K562 (cell line): ENCODE measurements at regions not wholly inside any gene's neighbourhood (a gene's known extent, or its start where the extent isn't known, plus 50 kb on each side); places are given as distances from the start of the nearest gene placed in this dataset.

Source experiments
- ATAC-seq: fragments of 200-7000 bp; cut with Tn5 transposase; 3 replicates; pipeline ENCODE4 v1.9.1; 2020; ENCODE audit warnings: moderate library complexity
- BruUV-seq: library from RNA; stranded (reverse); fragments of 400-500 nt; replicated peaks from 2 replicates; lab custom pipeline; 2021; lab: Mats Ljungman, UMichigan
- CTCF ChIA-PET: fragments of 300-600 bp; formaldehyde crosslinking; extraction: SDS; loops from one replicate; lab custom pipeline; 2021; ENCODE audit warnings: low intra/inter-chr PET ratio; lab: Yijun Ruan, JAX
- POLR2A ChIA-PET: fragments of 300-600, 350-650 bp; sonication (Branson Sonifier 250); formaldehyde crosslinking; extraction: SDS; loops from one replicate; lab custom pipeline; 2021; ENCODE audit warnings: antibody characterized with exemption, inconsistent platforms; lab: Yijun Ruan, JAX
- DNase-seq, 4 experiments: peaks; one replicate each; pipeline versions ENCODE4 v3.0.0 to v3.0.0-alpha.2; 2011 to 2018; ENCODE audit warnings: low spot score in 3 of 4, mixed read lengths in 3 of 4; ENCODE audit errors: extremely low read depth in 1 of 4
- FAIRE-seq: peaks from 2 replicates; lab custom pipeline; 2011; peaks lifted over from hg19 to GRCh38; lab: Jason Lieb, UNC
- H2AFZ ChIP-seq: 2 replicates; pipeline ENCODE4 v1.6.0; 2011; ENCODE audit warnings: low read depth, low read length, control low read depth, inconsistent platforms
- H3K27ac ChIP-seq: fragments of 200-600 bp; 3 replicates; pipeline ENCODE4 v1.8.0; 2011; ENCODE audit warnings: low read depth, mild to moderate bottlenecking, control low read depth, inconsistent platforms, low read length, moderate library complexity, mixed read lengths; ENCODE audit errors: extremely low read depth
- H3K27me3 ChIP-seq, 2 experiments: fragments of 300-600 bp in 1 of 2; 2 replicates in 1 of 2; 3 replicates in 1 of 2; pipeline versions ENCODE4 v1.6.0 to v1.8.0; 2011; ENCODE audit warnings: inconsistent platforms in 2 of 2, low read length in 2 of 2, mild to moderate bottlenecking in 1 of 2, mixed read lengths in 1 of 2, moderate library complexity in 1 of 2; ENCODE audit not compliant: control insufficient read depth in 2 of 2, insufficient read depth in 2 of 2
- H3K36me3 ChIP-seq: fragments of 300-600 bp; 3 replicates; pipeline ENCODE4 v1.8.0; 2011; ENCODE audit warnings: mild to moderate bottlenecking, low read length, inconsistent platforms; ENCODE audit not compliant: control insufficient read depth, insufficient read depth
- H3K4me1 ChIP-seq, 2 experiments: fragments of 200-600 bp in 1 of 2; replicated peaks in 1 of 2; 2 replicates in 1 of 2; 3 replicates in 1 of 2; pipeline versions ENCODE4 v1.5.1 to v1.8.0; 2011; ENCODE audit warnings: inconsistent platforms in 2 of 2, low read length in 2 of 2, mild to moderate bottlenecking in 1 of 2, mixed read lengths in 1 of 2, moderate library complexity in 1 of 2; ENCODE audit not compliant: control insufficient read depth in 2 of 2, insufficient read depth in 2 of 2
- H3K4me2 ChIP-seq: 2 replicates; pipeline ENCODE4 v1.6.1; 2011; ENCODE audit warnings: low read length, control low read depth, inconsistent platforms, mixed read lengths; ENCODE audit not compliant: insufficient read depth
- H3K4me3 ChIP-seq: fragments of 200-600 bp; sonication (generic), shearing (Covaris generic); 2 replicates; pipeline ENCODE4 v1.5.1; 2016; ENCODE audit warnings: control low read depth, inconsistent platforms
- H3K79me2 ChIP-seq: fragments of 200-600 bp; 3 replicates; pipeline ENCODE4 v1.8.0; 2011; ENCODE audit warnings: low read length, inconsistent platforms; ENCODE audit not compliant: control insufficient read depth, insufficient read depth
- H3K9ac ChIP-seq, 2 experiments: 2 replicates each; pipeline versions ENCODE4 v1.6.0 to v1.6.1; 2011; ENCODE audit warnings: low read depth in 2 of 2, low read length in 2 of 2, control low read depth in 1 of 2, inconsistent platforms in 1 of 2, mild to moderate bottlenecking in 1 of 2, mixed read lengths in 1 of 2; ENCODE audit not compliant: insufficient read depth in 1 of 2
- H3K9me1 ChIP-seq: one replicate; pipeline ENCODE4 v1.6.0; 2011; ENCODE audit warnings: inconsistent platforms, mild to moderate bottlenecking, low read length, moderate library complexity; ENCODE audit not compliant: control insufficient read depth, insufficient read depth
- H3K9me3 ChIP-seq: replicated peaks from 2 replicates; pipeline ENCODE4 v1.5.1; 2011; ENCODE audit warnings: low read depth, low read length, inconsistent platforms; ENCODE audit not compliant: control insufficient read depth, insufficient read depth
- H4K20me1 ChIP-seq: replicated peaks from 2 replicates; pipeline ENCODE4 v1.6.1; 2011; ENCODE audit warnings: low read length, inconsistent platforms, mixed read lengths; ENCODE audit not compliant: control insufficient read depth, insufficient read depth
- BCL6 ChIP-seq: fragments of 250-450 bp; sonication (Bioruptor Pico); IDR thresholded peaks from 2 replicates; pipeline ENCODE4 v1.4.0; 2020
- CHD2 ChIP-seq: IDR thresholded peaks from 2 replicates; pipeline ENCODE4 v1.6.1; 2011; ENCODE audit warnings: low read depth, low read length
- DMBX1 ChIP-seq: fragments of 250-450 bp; sonication (Bioruptor Pico); IDR thresholded peaks from 2 replicates; pipeline ENCODE4 v1.8.0; 2022; ENCODE audit warnings: inconsistent platforms, mild to moderate bottlenecking, moderate library complexity, borderline replicate concordance
- RCOR1 ChIP-seq, 2 experiments: IDR thresholded peaks; 2 replicates each; pipeline ENCODE4 v1.6.1; 2012; ENCODE audit warnings: low read depth in 2 of 2, low read length in 2 of 2, borderline replicate concordance in 1 of 2, improper control_type of control experiment in 1 of 2
- STAG1 ChIP-seq: sonication (generic); formaldehyde crosslinking; IDR thresholded peaks from 2 replicates; pipeline ENCODE4 v1.5.0; 2020; ENCODE audit warnings: missing genetic modification reagents, borderline replicate concordance
- ZBED1 ChIP-seq: IDR thresholded peaks from 2 replicates; pipeline ENCODE4 v1.6.1; 2014
- ZNF175 ChIP-seq: fragments of 200-800 bp; sonication (Bioruptor generic); IDR thresholded peaks from 2 replicates; pipeline ENCODE4 v1.6.1; 2016; ENCODE audit warnings: low read depth, mild to moderate bottlenecking, missing genetic modification characterization, missing compliant biosample characterization
- in situ Hi-C: fragments of 300-500 bp; cut with MboI; formaldehyde crosslinking; loops from 4 replicates; pipeline ENCODE4 v1.15.0; 2018; ENCODE audit warnings: inconsistent platforms, mixed read lengths
- intact Hi-C: fragments of 100-400 bp; cut with micrococcal nuclease; formaldehyde crosslinking; loops from 2 replicates; pipeline ENCODE4 v1.14.2; 2022
- TF ChIP-seq, protein P1 (sequence below): sonication (generic); formaldehyde crosslinking; IDR thresholded peaks from 2 replicates; pipeline ENCODE4 v1.8.0; 2023; ENCODE audit warnings: mild to moderate bottlenecking, missing genetic modification reagents
- TF ChIP-seq, protein P2 (sequence below): IDR thresholded peaks from 2 replicates; pipeline ENCODE4 v1.6.1; 2014; ENCODE audit warnings: antibody characterized with exemption

DNA sequence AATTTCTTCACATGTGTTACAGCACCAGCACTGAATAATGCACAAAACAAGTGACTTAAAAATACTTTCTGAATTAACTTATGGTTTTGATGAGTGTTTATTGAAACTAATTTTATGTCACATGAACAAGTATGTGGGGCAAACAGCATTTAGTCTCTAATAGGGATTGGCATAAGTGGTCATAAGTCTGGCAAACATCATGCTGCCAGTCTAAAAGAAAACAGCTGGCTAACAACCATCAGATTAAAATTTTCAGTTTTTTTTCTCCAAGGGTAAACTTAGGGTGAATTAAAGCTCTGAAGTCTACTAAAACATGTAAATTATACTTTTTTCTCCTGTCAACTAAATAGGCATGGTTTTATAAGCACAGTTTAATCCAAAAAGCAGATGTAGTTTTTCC, 1014.2 kb downstream of the FAT4 start:
- ChIA-PET CTCF (no interaction called here), POLR2A (no interaction called here)
- no peak for TF ChIP-seq STAG1
- no peak for TF ChIP-seq ZNF175
- TF ChIP-seq RCOR1 (IDR thresholded peaks at IDR 0.05; ENCODE audit: borderline replicate concordance in 1 of 2, low read depth in 2 of 2, low read length in 2 of 2): no peak
- TF ChIP-seq BCL6 (CRISPR knock-in tag): no peak
- TF ChIP-seq, protein P1, sequence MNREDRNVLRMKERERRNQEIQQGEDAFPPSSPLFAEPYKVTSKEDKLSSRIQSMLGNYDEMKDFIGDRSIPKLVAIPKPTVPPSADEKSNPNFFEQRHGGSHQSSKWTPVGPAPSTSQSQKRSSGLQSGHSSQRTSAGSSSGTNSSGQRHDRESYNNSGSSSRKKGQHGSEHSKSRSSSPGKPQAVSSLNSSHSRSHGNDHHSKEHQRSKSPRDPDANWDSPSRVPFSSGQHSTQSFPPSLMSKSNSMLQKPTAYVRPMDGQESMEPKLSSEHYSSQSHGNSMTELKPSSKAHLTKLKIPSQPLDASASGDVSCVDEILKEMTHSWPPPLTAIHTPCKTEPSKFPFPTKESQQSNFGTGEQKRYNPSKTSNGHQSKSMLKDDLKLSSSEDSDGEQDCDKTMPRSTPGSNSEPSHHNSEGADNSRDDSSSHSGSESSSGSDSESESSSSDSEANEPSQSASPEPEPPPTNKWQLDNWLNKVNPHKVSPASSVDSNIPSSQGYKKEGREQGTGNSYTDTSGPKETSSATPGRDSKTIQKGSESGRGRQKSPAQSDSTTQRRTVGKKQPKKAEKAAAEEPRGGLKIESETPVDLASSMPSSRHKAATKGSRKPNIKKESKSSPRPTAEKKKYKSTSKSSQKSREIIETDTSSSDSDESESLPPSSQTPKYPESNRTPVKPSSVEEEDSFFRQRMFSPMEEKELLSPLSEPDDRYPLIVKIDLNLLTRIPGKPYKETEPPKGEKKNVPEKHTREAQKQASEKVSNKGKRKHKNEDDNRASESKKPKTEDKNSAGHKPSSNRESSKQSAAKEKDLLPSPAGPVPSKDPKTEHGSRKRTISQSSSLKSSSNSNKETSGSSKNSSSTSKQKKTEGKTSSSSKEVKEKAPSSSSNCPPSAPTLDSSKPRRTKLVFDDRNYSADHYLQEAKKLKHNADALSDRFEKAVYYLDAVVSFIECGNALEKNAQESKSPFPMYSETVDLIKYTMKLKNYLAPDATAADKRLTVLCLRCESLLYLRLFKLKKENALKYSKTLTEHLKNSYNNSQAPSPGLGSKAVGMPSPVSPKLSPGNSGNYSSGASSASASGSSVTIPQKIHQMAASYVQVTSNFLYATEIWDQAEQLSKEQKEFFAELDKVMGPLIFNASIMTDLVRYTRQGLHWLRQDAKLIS: no peak
- TF ChIP-seq, protein P2, sequence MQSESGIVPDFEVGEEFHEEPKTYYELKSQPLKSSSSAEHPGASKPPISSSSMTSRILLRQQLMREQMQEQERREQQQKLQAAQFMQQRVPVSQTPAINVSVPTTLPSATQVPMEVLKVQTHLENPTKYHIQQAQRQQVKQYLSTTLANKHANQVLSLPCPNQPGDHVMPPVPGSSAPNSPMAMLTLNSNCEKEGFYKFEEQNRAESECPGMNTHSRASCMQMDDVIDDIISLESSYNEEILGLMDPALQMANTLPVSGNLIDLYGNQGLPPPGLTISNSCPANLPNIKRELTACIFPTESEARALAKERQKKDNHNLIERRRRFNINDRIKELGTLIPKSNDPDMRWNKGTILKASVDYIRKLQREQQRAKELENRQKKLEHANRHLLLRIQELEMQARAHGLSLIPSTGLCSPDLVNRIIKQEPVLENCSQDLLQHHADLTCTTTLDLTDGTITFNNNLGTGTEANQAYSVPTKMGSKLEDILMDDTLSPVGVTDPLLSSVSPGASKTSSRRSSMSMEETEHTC: no peak
- TF ChIP-seq CHD2: no peak
- no peak for TF ChIP-seq DMBX1 (CRISPR knock-in tag)
- no peak for TF ChIP-seq ZBED1
- Histone ChIP-seq H3K9me1 (no peaks in the 10 kb centered on the region), H3K79me2 (no peaks in the 10 kb centered on the region), H2AFZ (no peak overlapping the region), H3K36me3 (no peaks in the 10 kb centered on the region), H3K27ac (no peak overlapping the region), H3K4me2 (no peak overlapping the region), H3K9me3 (no peaks in the 10 kb centered on the region), H3K9ac (no peak overlapping the region), H3K4me1 (no peaks in the 10 kb centered on the region), H3K4me3 (no peak overlapping the region), H4K20me1 (no peaks in the 10 kb centered on the region), H3K27me3 (no peaks in the 10 kb centered on the region)
- FAIRE-seq (no peak), ATAC-seq (no peak), DNase-seq (no peak)
- no TSS peak for BruUV-seq
- intact Hi-C loops (no loop called here), in situ Hi-C loops (no loop called here)
